Bone marrow (tissue), 2 donors: ENCODE measurements at regions not wholly inside any gene's neighbourhood (a gene's known extent, or its start where the extent isn't known, plus 50 kb on each side); places are given as distances from the start of the nearest gene placed in this dataset.
"Not testable (repeated sequence)": the region's sequence is repeated elsewhere in the genome, so short reads cannot be mapped to it uniquely, and the experiment has no call there.

Source experiments
- DNase-seq, 2 donors: peaks; one replicate each; lab custom pipeline; 2025; lab: John Stamatoyannopoulos, UW

- no peak for DNase-seq
Observed at GRCh38 chr5:102666164-102666946, 88.8 kb upstream of the PAM start.

- DNase-seq: no peak
Observed at GRCh38 chr5:102668220-102668932, 86.7 kb upstream of the PAM start.

- DNase-seq: no peak
Observed at GRCh38 chr5:102670224-102670836, 84.8 kb upstream of the PAM start.

GRCh38 chr5:102671033-102671734 is 83.9 kb upstream of the PAM start:
- not testable (repeated sequence) for DNase-seq

- no peak for DNase-seq
Observed at GRCh38 chr5:102678267-102679058, 76.6 kb upstream of the PAM start.

- peak in 1 of 2 donors; percentile 17 for DNase-seq
Observed at GRCh38 chr5:102681403-102681983, 73.6 kb upstream of the PAM start.

GRCh38 chr5:102682101-102682647 is 72.9 kb upstream of the PAM start:
- DNase-seq: no peak

GRCh38 chr5:102688076-102688475 is 67.0 kb upstream of the PAM start:
- DNase-seq: not testable (repeated sequence)

GRCh38 chr5:102688581-102689342 is 66.3 kb upstream of the PAM start:
- DNase-seq: not testable (repeated sequence)

- no peak for DNase-seq
Observed at GRCh38 chr5:102690910-102691309, 64.2 kb upstream of the PAM start.

GRCh38 chr5:102691434-102691833 is 63.7 kb upstream of the PAM start:
- no peak for DNase-seq

GRCh38 chr5:102700120-102700831 is 54.8 kb upstream of the PAM start:
- no peak for DNase-seq

GRCh38 chr5:102700916-102701315 is 54.2 kb upstream of the PAM start:
- DNase-seq: no peak

GRCh38 chr5:102701748-102702147 is 53.4 kb upstream of the PAM start:
- DNase-seq: no peak
